ENCODE measurements at regions not wholly inside any gene's neighbourhood (a gene's known extent, or its start where the extent isn't known, plus 50 kb on each side); places are given as distances from the start of the nearest gene placed in this dataset.

- Histone ChIP-seq H3K27me3 (ENCODE audit: insufficient read depth, low read length, poor library complexity, severe bottlenecking) (no peaks in the 10 kb centered on the region), H3K4me3 (ENCODE audit: low read length, poor library complexity, severe bottlenecking) (no peak overlapping the region), H2AFZ (ENCODE audit: low read length) (no peak overlapping the region), H3K9me2 (replicated peaks; ENCODE audit: low read depth, low read length) (no peaks in the 10 kb centered on the region), H3K79me2 (ENCODE audit: insufficient read depth, low read length) (no peaks in the 10 kb centered on the region), H3K4me1 (ENCODE audit: insufficient read depth, low read length, poor library complexity, severe bottlenecking) (no peaks in the 10 kb centered on the region), H3K36me3 (ENCODE audit: insufficient read depth, low read length) (no peaks in the 10 kb centered on the region), H3K4me2 (ENCODE audit: low read depth, low read length, poor library complexity, severe bottlenecking) (no peak overlapping the region), H3F3A (ENCODE audit: low read depth) (no peaks in the 10 kb centered on the region), H3K9me3 (ENCODE audit: insufficient read depth, low read depth, low read length) (no peaks in the 10 kb centered on the region; the same call in 1 of the 2 replicates), H3K9ac (ENCODE audit: low read depth, low read length, poor library complexity, severe bottlenecking) (no peak overlapping the region), H4K20me1 (ENCODE audit: insufficient read depth, low read length, poor library complexity, severe bottlenecking) (no peaks in the 10 kb centered on the region)
- TF ChIP-seq EZH2phosphoT487 (IDR thresholded peaks at IDR 0.05; ENCODE audit: borderline replicate concordance) (no peak), CTCF (conservative IDR thresholded peaks at IDR 0.05; ENCODE audit: low read length) (no peak)
Observed at GRCh38 chr4:175125410-175126068, 207.4 kb downstream of the ADAM29 start.

GRCh38 chr4:175127314-175127713, 209.2 kb downstream of the ADAM29 start:
- TF ChIP-seq EZH2phosphoT487 (IDR thresholded peaks at IDR 0.05; ENCODE audit: borderline replicate concordance) (no peak), CTCF (conservative IDR thresholded peaks at IDR 0.05; ENCODE audit: low read length) (no peak)
- Histone ChIP-seq H3K4me3 (ENCODE audit: low read length, poor library complexity, severe bottlenecking) (no peak overlapping the region), H3K36me3 (ENCODE audit: insufficient read depth, low read length) (no peaks in the 10 kb centered on the region), H2AFZ (ENCODE audit: low read length) (no peak overlapping the region), H3F3A (ENCODE audit: low read depth) (no peaks in the 10 kb centered on the region), H3K9ac (ENCODE audit: low read depth, low read length, poor library complexity, severe bottlenecking) (no peak overlapping the region), H3K4me1 (ENCODE audit: insufficient read depth, low read length, poor library complexity, severe bottlenecking) (no peaks in the 10 kb centered on the region), H3K27me3 (ENCODE audit: insufficient read depth, low read length, poor library complexity, severe bottlenecking) (no peaks in the 10 kb centered on the region), H3K9me3 (ENCODE audit: insufficient read depth, low read depth, low read length) (no peaks in the 10 kb centered on the region; the same call in 1 of the 2 replicates), H3K9me2 (replicated peaks; ENCODE audit: low read depth, low read length) (no peaks in the 10 kb centered on the region), H3K4me2 (ENCODE audit: low read depth, low read length, poor library complexity, severe bottlenecking) (no peak overlapping the region), H3K79me2 (ENCODE audit: insufficient read depth, low read length) (no peaks in the 10 kb centered on the region), H4K20me1 (ENCODE audit: insufficient read depth, low read length, poor library complexity, severe bottlenecking) (no peaks in the 10 kb centered on the region)

- Histone ChIP-seq H3K9ac (ENCODE audit: low read depth, low read length, poor library complexity, severe bottlenecking) (no peak overlapping the region), H4K20me1 (ENCODE audit: insufficient read depth, low read length, poor library complexity, severe bottlenecking) (no peaks in the 10 kb centered on the region), H2AFZ (ENCODE audit: low read length) (no peak overlapping the region), H3K27me3 (ENCODE audit: insufficient read depth, low read length, poor library complexity, severe bottlenecking) (no peaks in the 10 kb centered on the region), H3K4me2 (ENCODE audit: low read depth, low read length, poor library complexity, severe bottlenecking) (no peak overlapping the region), H3K9me2 (replicated peaks; ENCODE audit: low read depth, low read length) (no peaks in the 10 kb centered on the region), H3K36me3 (ENCODE audit: insufficient read depth, low read length) (no peaks in the 10 kb centered on the region), H3K4me3 (ENCODE audit: low read length, poor library complexity, severe bottlenecking) (no peak overlapping the region), H3K9me3 (ENCODE audit: insufficient read depth, low read depth, low read length) (no peaks in the 10 kb centered on the region), H3K79me2 (ENCODE audit: insufficient read depth, low read length) (no peaks in the 10 kb centered on the region), H3K4me1 (ENCODE audit: insufficient read depth, low read length, poor library complexity, severe bottlenecking) (no peaks in the 10 kb centered on the region), H3F3A (ENCODE audit: low read depth) (no peaks in the 10 kb centered on the region)
- TF ChIP-seq CTCF (conservative IDR thresholded peaks at IDR 0.05; ENCODE audit: low read length) (no peak), EZH2phosphoT487 (IDR thresholded peaks at IDR 0.05; ENCODE audit: borderline replicate concordance) (no peak)
Observed at GRCh38 chr4:175129797-175130196, 211.6 kb downstream of the ADAM29 start.
